ENCODE measurements at regions not wholly inside any gene's neighbourhood (a gene's known extent, or its start where the extent isn't known, plus 50 kb on each side); places are given as distances from the start of the nearest gene placed in this dataset.

DNA sequence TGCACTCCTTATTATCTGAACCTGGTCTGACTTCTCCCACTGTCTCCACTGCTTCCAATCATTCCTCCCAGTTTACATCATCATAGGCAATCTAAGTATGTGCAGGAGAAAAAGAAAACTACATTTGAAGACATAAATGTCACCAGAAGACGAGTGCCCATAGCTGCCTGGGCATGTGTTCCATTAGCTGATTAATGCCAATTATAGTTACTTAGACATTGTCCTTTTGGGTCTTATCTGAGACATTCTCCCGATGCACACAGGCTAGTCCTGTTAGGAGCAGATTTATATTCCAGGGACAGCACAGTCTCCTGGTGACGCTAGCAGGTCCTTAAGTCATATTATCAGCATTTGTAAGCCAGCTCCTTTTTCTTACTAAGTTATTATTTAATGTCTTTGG lies 52.6 kb upstream of the PTGFRN start:
- POLR2A ChIA-PET, result no interaction called here
- Mint-ChIP-seq H3K27ac (no peak overlapping the region), H3K9me3 (no peaks in the 10 kb centered on the region), H3K4me1 (peaks cover 9 to 23% (median 17%) of the 10 kb centered on the region in 7 donors), H3K36me3 (no peaks in the 10 kb centered on the region), H3K27me3 (no peaks in the 10 kb centered on the region), H3K4me3 (no peak overlapping the region)
- no peak for ATAC-seq
- no peak overlapping the region for H3K4me3 ChIP-seq (ENCODE audit: low read length)
- H3K9me3 ChIP-seq (ENCODE audit: control insufficient read depth in 2 of 3, low read length in 3 of 3), result no peaks in the 10 kb centered on the region
- no peak for DNase-seq
- CTCF ChIA-PET, result interaction anchor here (1.1 to 1.3 kb wide), 3 partner anchors 16 to 120 kb away, joined by 3 to 4 read pairs (median 3); no protein-coding TSS in a partner anchor
- H3K36me3 ChIP-seq (ENCODE audit: control insufficient read depth in 2 of 3, insufficient read depth in 3 of 3, low read length in 3 of 3), result no peaks in the 10 kb centered on the region
- H3K27ac ChIP-seq (ENCODE audit: low read depth, low read length), result no peak overlapping the region
- no peaks in the 10 kb centered on the region for H3K27me3 ChIP-seq (ENCODE audit: control insufficient read depth in 2 of 2, insufficient read depth in 2 of 2, low read length in 2 of 2)
- intact Hi-C loops (cut with micrococcal nuclease), result no loop called here
- H3K4me1 ChIP-seq (ENCODE audit: control insufficient read depth in 2 of 2, insufficient read depth in 2 of 2, low read length in 2 of 2), result peaks cover 0 to 5% of the 10 kb centered on the region in 2 donors

All from naive thymus-derived CD4-positive, alpha-beta T cell (primary cell).